ENCODE measurements at regions not wholly inside any gene's neighbourhood (a gene's known extent, or its start where the extent isn't known, plus 50 kb on each side); places are given as distances from the start of the nearest gene placed in this dataset.

DNA sequence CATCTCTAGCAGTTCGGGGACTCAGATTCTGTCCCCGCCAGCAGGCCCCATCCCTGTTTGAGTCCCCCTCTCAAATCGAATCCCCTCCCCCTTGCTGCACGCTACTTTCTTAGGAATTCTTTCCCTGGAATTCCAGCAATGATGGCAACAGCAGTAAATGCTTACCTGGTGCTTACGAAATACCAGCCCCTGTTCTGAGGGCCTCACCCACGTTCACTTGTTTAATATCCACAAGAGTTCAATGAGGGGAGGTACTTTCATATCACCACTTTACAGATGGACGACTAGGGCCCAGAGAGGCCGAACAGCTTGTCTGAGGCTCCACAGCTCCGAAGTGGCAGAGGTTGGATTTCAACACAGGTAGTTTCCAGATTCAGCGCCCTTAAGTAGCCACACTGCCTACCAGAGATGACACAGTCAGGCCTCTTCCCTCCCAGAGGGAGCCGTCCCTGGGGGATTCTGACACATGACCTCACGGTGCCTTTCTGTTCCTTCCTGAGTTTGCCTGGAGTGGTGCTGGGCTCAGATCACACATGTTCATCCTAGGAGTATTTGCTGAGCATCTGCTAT is 120.7 kb upstream of the GSE1 start:
- TF ChIP-seq, protein P1, sequence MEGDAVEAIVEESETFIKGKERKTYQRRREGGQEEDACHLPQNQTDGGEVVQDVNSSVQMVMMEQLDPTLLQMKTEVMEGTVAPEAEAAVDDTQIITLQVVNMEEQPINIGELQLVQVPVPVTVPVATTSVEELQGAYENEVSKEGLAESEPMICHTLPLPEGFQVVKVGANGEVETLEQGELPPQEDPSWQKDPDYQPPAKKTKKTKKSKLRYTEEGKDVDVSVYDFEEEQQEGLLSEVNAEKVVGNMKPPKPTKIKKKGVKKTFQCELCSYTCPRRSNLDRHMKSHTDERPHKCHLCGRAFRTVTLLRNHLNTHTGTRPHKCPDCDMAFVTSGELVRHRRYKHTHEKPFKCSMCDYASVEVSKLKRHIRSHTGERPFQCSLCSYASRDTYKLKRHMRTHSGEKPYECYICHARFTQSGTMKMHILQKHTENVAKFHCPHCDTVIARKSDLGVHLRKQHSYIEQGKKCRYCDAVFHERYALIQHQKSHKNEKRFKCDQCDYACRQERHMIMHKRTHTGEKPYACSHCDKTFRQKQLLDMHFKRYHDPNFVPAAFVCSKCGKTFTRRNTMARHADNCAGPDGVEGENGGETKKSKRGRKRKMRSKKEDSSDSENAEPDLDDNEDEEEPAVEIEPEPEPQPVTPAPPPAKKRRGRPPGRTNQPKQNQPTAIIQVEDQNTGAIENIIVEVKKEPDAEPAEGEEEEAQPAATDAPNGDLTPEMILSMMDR (IDR thresholded peaks at IDR 0.05), result no peak
- TF ChIP-seq POLR2A (IDR thresholded peaks at IDR 0.05), result no peak

Data from uterus (tissue), 2 donors.